ENCODE measurements at regions not wholly inside any gene's neighbourhood (a gene's known extent, or its start where the extent isn't known, plus 50 kb on each side); places are given as distances from the start of the nearest gene placed in this dataset.

DNA sequence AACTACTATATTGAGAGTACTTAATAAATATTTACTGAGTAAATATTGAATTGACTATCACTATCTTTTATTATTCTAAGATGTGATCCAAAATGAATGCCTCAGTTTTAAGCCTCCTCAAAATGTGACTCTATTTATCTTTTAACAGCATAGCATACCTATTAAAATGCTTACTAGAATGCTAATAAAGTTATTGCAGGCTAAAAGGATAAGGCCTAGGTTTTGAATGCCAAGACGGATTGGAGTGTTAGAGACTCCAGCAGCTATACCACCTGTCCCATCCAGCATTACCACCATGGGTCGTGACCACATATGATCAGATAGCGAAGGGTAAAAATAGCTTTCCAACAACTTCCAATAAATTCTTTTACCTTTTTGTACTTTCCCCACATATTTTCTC lies 64.7 kb upstream of the MYRIP start:
- TF ChIP-seq CTCF (IDR thresholded peaks at IDR 0.05) (no peak), EZH2 (IDR thresholded peaks at IDR 0.05) (no peak), EZH2phosphoT487 (IDR thresholded peaks at IDR 0.05) (no peak)

Measured in neural progenitor cell (in vitro differentiated cells).